Thoracic aorta (tissue), 2 donors: ENCODE measurements at regions not wholly inside any gene's neighbourhood (a gene's known extent, or its start where the extent isn't known, plus 50 kb on each side); places are given as distances from the start of the nearest gene placed in this dataset.
"Not testable (repeated sequence)": the region's sequence is repeated elsewhere in the genome, so short reads cannot be mapped to it uniquely, and the experiment has no call there.

Source experiments
- ATAC-seq: fragments of 150-250 bp; one replicate; pipeline ENCODE4 v1.8.0; 2017; ENCODE audit warnings: low read depth; ENCODE audit not compliant: insufficient number of reproducible peaks, low FRiP score
- DNase-seq: peaks from one replicate; pipeline ENCODE4 v3.0.0-alpha.2; 2020; ENCODE audit warnings: low spot score
- H3K27ac ChIP-seq, 2 donors: fragments of 200-600 bp; sonication (generic); 1 replicate in 1 of 2; 2 replicates in 1 of 2; pipeline ENCODE4 v1.5.1; 2016; ENCODE audit warnings: mild to moderate bottlenecking in 2 of 2, moderate library complexity in 2 of 2
- H3K27me3 ChIP-seq: fragments of 200-600 bp; sonication (generic); replicated peaks from 2 replicates; pipeline ENCODE4 v1.6.0; 2016; ENCODE audit warnings: mild to moderate bottlenecking; ENCODE audit not compliant: insufficient read depth
- H3K36me3 ChIP-seq: fragments of 200-600 bp; sonication (generic); one replicate; pipeline ENCODE4 v1.5.1; 2016
- H3K4me1 ChIP-seq, 2 donors: fragments of 200-600 bp; sonication (generic); 1 replicate in 1 of 2; 2 replicates in 1 of 2; pipeline versions ENCODE4 v1.5.1 to v1.6.0; 2016; ENCODE audit warnings: low read depth in 2 of 2, mild to moderate bottlenecking in 1 of 2; ENCODE audit not compliant: control insufficient read depth in 1 of 2
- H3K4me3 ChIP-seq: fragments of 200-600 bp; sonication (generic); 2 replicates; pipeline ENCODE4 v1.5.1; 2016; ENCODE audit warnings: mild to moderate bottlenecking
- H3K9me3 ChIP-seq: fragments of 200-600 bp; sonication (generic); 2 replicates; pipeline ENCODE4 v1.5.1; 2016
- CTCF ChIP-seq: fragments of 200-600 bp; sonication (generic); IDR thresholded peaks from one replicate; pipeline ENCODE4 v1.5.1; 2019; ENCODE audit warnings: antibody characterized with exemption

GRCh38 chrX:20685652-20686051, 418.9 kb upstream of the RPS6KA3 start:
- ATAC-seq (no peak), DNase-seq (no peak)
- no peaks in the 10 kb centered on the region for H3K4me1 ChIP-seq
- no peaks in the 10 kb centered on the region for H3K36me3 ChIP-seq
- H3K4me3 ChIP-seq: no peak overlapping the region
- TF ChIP-seq CTCF: no peak
- no peak overlapping the region for H3K27ac ChIP-seq
- no peaks in the 10 kb centered on the region for H3K27me3 ChIP-seq
- no peaks in the 10 kb centered on the region for H3K9me3 ChIP-seq

GRCh38 chrX:20681683-20682082, 415.0 kb upstream of the RPS6KA3 start:
- Histone ChIP-seq H3K4me1 (no peaks in the 10 kb centered on the region), H3K9me3 (no peaks in the 10 kb centered on the region), H3K27ac (no peak overlapping the region), H3K36me3 (no peaks in the 10 kb centered on the region), H3K27me3 (no peaks in the 10 kb centered on the region), H3K4me3 (no peak overlapping the region)
- no peak for DNase-seq
- TF ChIP-seq CTCF: no peak
- ATAC-seq: no peak

- no peak overlapping the region for H3K27ac ChIP-seq
- no peaks in the 10 kb centered on the region for H3K4me1 ChIP-seq
- H3K4me3 ChIP-seq: no peak overlapping the region
- DNase-seq (no peak), ATAC-seq (no peak)
- no peaks in the 10 kb centered on the region for H3K27me3 ChIP-seq
- H3K36me3 ChIP-seq: no peaks in the 10 kb centered on the region
- TF ChIP-seq CTCF: no peak
- no peaks in the 10 kb centered on the region for H3K9me3 ChIP-seq
These were observed 414.3 kb upstream of the RPS6KA3 start for GRCh38 chrX:20680998-20681397.

- H3K9me3 ChIP-seq: no peaks in the 10 kb centered on the region
- H3K4me3 ChIP-seq: no peak overlapping the region
- no peak overlapping the region for H3K27ac ChIP-seq
- H3K36me3 ChIP-seq: no peaks in the 10 kb centered on the region
- H3K4me1 ChIP-seq: no peaks in the 10 kb centered on the region
- ATAC-seq (no peak), DNase-seq (no peak)
- no peaks in the 10 kb centered on the region for H3K27me3 ChIP-seq
- no peak for TF ChIP-seq CTCF
These were observed 405.8 kb upstream of the RPS6KA3 start for GRCh38 chrX:20672476-20672875.

- H3K4me3 ChIP-seq, H3K27ac ChIP-seq, H3K4me1 ChIP-seq: not testable (repeated sequence)
These were observed 405.0 kb upstream of the RPS6KA3 start for GRCh38 chrX:20671746-20672145.

GRCh38 chrX:20670611-20671010, 403.9 kb upstream of the RPS6KA3 start:
- ATAC-seq: no peak
- no peak for DNase-seq
- no peaks in the 10 kb centered on the region for H3K4me1 ChIP-seq

More at GRCh38 chrX:20671746-20672145, 405.0 kb upstream of the RPS6KA3 start:
- not testable (repeated sequence) for H3K9me3 ChIP-seq, DNase-seq, ATAC-seq, H3K36me3 ChIP-seq, H3K27me3 ChIP-seq

More at GRCh38 chrX:20670611-20671010, 403.9 kb upstream of the RPS6KA3 start:
- no peaks in the 10 kb centered on the region for H3K9me3 ChIP-seq
- no peak overlapping the region for H3K27ac ChIP-seq
- TF ChIP-seq CTCF: no peak
- no peak overlapping the region for H3K4me3 ChIP-seq
- H3K36me3 ChIP-seq: no peaks in the 10 kb centered on the region
- H3K27me3 ChIP-seq: no peaks in the 10 kb centered on the region
